GM12892 (cell line): ENCODE measurements at regions not wholly inside any gene's neighbourhood (a gene's known extent, or its start where the extent isn't known, plus 50 kb on each side); places are given as distances from the start of the nearest gene placed in this dataset.

Experiments
- POLR2A ChIP-seq: IDR thresholded peaks from 2 replicates; pipeline ENCODE4 v1.6.1; 2011; ENCODE audit warnings: low read depth, low read length, control low read depth
- POLR2AphosphoS5 ChIP-seq: IDR thresholded peaks from 2 replicates; pipeline ENCODE4 v1.6.1; 2011; ENCODE audit warnings: low read depth, low read length, control low read depth
- TAF1 ChIP-seq: IDR thresholded peaks from 2 replicates; pipeline ENCODE4 v1.6.1; 2011; ENCODE audit warnings: low read depth, mild to moderate bottlenecking, control low read depth, low read length, borderline replicate concordance

GRCh38 chr5:15124461-15124860, 252.9 kb upstream of the ANKH start:
- TF ChIP-seq TAF1 = no peak
- no peak for TF ChIP-seq POLR2A
- TF ChIP-seq POLR2AphosphoS5 = no peak
